ENCODE measurements at regions not wholly inside any gene's neighbourhood (a gene's known extent, or its start where the extent isn't known, plus 50 kb on each side); places are given as distances from the start of the nearest gene placed in this dataset.

GRCh38 chrX:40169193-40170101 lies 71.7 kb upstream of the BCOR start:
- Histone ChIP-seq H3K27me3 (ENCODE audit: control insufficient read depth in 1 of 2, insufficient read depth in 2 of 2, low read length in 2 of 2) (no peaks in the 10 kb centered on the region), H3K36me3 (ENCODE audit: insufficient read depth, low read length) (no peaks in the 10 kb centered on the region), H3K4me3 (ENCODE audit: low read length) (peak overlapping the region; percentile 73), H3K9me3 (ENCODE audit: control insufficient read depth in 1 of 2, insufficient read depth in 1 of 2, low read length in 2 of 2) (no peaks in the 10 kb centered on the region), H3K27ac (ENCODE audit: low read depth in 1 of 2, low read length in 2 of 2) (peak overlapping the region; percentile 75 to 96), H3K4me1 (ENCODE audit: insufficient read depth, low read length) (peaks cover 77% of the 10 kb centered on the region)
- ChIA-PET CTCF (interaction anchor here (0.7 to 1.4 kb wide), 2 partner anchors 17 to 24 kb away, joined by 3 to 5 read pairs; no protein-coding TSS in a partner anchor), POLR2A (interaction anchor here (0.9 to 11.4 kb wide), 21 partner anchors 8 to 397 kb away, joined by 3 to 236 read pairs (median 4); partner anchors contain the start of gene BCOR)
- H3K4me3 Mint-ChIP-seq: peak overlapping the region; percentile 90
- H3K4me1 Mint-ChIP-seq (ENCODE audit: low read depth): peaks cover 57% of the 10 kb centered on the region
- TF ChIP-seq, protein P1, sequence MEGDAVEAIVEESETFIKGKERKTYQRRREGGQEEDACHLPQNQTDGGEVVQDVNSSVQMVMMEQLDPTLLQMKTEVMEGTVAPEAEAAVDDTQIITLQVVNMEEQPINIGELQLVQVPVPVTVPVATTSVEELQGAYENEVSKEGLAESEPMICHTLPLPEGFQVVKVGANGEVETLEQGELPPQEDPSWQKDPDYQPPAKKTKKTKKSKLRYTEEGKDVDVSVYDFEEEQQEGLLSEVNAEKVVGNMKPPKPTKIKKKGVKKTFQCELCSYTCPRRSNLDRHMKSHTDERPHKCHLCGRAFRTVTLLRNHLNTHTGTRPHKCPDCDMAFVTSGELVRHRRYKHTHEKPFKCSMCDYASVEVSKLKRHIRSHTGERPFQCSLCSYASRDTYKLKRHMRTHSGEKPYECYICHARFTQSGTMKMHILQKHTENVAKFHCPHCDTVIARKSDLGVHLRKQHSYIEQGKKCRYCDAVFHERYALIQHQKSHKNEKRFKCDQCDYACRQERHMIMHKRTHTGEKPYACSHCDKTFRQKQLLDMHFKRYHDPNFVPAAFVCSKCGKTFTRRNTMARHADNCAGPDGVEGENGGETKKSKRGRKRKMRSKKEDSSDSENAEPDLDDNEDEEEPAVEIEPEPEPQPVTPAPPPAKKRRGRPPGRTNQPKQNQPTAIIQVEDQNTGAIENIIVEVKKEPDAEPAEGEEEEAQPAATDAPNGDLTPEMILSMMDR (IDR thresholded peaks at IDR 0.05): peak; percentile 28
- peak overlapping the region; percentile 100 for H3K27ac Mint-ChIP-seq
- no peaks in the 10 kb centered on the region for H3K9me3 Mint-ChIP-seq
- ATAC-seq (ENCODE audit: poor library complexity) (peak; percentile 65), DNase-seq (peak; percentile 64 to 91 (median 78))
- H3K36me3 Mint-ChIP-seq (ENCODE audit: low read depth): peaks cover 4% of the 10 kb centered on the region
- intact Hi-C loops (cut with DNase I, micrococcal nuclease): loop anchor here (5.0 to 10.0 kb wide), 6 partner anchors 72 to 435 kb away; partner anchors contain the start of gene BCOR (in 1 of the 2)
- no peaks in the 10 kb centered on the region for H3K27me3 Mint-ChIP-seq

DNA sequence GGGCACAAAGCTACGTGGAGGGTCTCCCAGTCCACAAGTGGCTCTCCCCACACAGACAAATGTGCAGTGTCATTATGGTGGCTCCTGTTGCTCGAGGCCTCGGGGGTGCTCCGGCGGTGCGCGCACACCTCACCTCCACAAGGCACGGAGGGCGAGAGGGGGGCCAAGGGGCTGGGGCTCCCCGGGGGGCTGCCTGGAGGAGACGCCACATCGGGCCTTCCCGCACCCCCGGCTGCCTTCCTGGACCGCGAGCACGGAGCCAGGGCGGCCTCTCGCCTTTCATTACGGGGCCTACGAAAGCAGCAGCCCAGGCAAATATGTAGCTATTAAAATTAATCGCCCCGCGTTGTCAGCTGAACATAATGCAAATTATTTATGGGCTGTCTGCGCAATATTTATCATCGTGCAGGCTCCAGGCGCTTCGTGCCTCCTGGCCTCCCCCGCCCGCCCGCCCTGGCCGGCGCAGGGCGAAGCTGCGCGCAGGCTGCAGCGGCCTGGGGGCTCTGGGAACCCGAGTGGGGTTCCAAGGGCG lies 70.8 kb upstream of the BCOR start:
- peak overlapping the region; percentile 100 for H3K27ac Mint-ChIP-seq
- no peaks in the 10 kb centered on the region for H3K36me3 ChIP-seq (ENCODE audit: insufficient read depth, low read length)
- TF ChIP-seq, protein P1 (IDR thresholded peaks at IDR 0.05): no peak
- peak overlapping the region in 1 of 2 donors; percentile 46 for H3K27ac ChIP-seq (ENCODE audit: low read depth in 1 of 2, low read length in 2 of 2)
- peak overlapping the region; percentile 55 for H3K4me3 ChIP-seq (ENCODE audit: low read length)
- no peaks in the 10 kb centered on the region for H3K27me3 Mint-ChIP-seq
- H3K36me3 Mint-ChIP-seq (ENCODE audit: low read depth): no peaks in the 10 kb centered on the region
- H3K27me3 ChIP-seq (ENCODE audit: control insufficient read depth in 1 of 2, insufficient read depth in 2 of 2, low read length in 2 of 2): no peaks in the 10 kb centered on the region
- POLR2A ChIA-PET: interaction anchor here (0.8 to 11.4 kb wide), 15 partner anchors 9 to 394 kb away, joined by 3 to 236 read pairs (median 4); partner anchors contain the start of gene BCOR
- DNase-seq (no peak), ATAC-seq (ENCODE audit: poor library complexity) (no peak)
- peaks cover 48% of the 10 kb centered on the region for H3K4me1 Mint-ChIP-seq (ENCODE audit: low read depth)
- H3K4me3 Mint-ChIP-seq: peak overlapping the region; percentile 93
- H3K9me3 ChIP-seq (ENCODE audit: control insufficient read depth in 1 of 2, insufficient read depth in 1 of 2, low read length in 2 of 2): no peaks in the 10 kb centered on the region
- no peaks in the 10 kb centered on the region for H3K9me3 Mint-ChIP-seq
- peaks cover 68% of the 10 kb centered on the region for H3K4me1 ChIP-seq (ENCODE audit: insufficient read depth, low read length)
- intact Hi-C loops (cut with DNase I, micrococcal nuclease): loop anchor here (5.0 to 10.0 kb wide), 3 partner anchors 156 to 434 kb away; no protein-coding TSS in a partner anchor
- CTCF ChIA-PET: interaction anchor here (1.4 kb wide), 1 partner anchor 16 kb away, joined by 5 read pairs; no protein-coding TSS in a partner anchor

DNA sequence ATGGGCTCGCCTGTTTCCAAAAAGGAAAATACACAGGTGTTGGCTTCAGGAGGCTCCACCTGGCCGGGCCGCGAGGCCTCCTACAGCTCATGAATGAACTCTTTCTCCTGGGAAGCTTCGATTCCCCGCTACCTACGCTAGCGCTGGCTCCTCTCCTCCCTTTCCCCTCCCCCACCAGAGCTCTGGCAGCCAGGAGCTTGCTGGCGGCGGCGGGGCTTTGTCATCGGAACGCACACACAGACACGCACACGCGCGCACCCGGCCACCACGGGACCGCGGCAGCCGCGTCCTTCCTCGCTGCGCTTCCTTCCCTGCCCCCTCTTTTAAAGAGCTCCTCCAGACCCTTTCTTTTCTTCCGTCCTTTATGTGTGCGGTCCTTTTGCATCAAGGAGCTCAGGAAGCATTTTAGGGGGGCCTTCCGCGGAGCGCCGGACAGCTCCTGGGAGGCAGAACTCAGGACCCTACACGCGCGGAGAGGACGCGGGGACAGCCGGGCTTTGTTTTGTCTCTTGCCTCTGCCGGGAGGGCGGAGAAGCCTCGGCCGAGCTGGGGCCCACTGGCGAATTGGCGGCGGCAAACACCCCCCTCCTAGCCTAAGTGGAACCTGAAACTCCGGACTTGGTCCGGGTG lies 70.2 kb upstream of the BCOR start:
- Histone ChIP-seq H3K36me3 (ENCODE audit: insufficient read depth, low read length) (no peaks in the 10 kb centered on the region), H3K4me3 (ENCODE audit: low read length) (peak overlapping the region; percentile 55), H3K4me1 (ENCODE audit: insufficient read depth, low read length) (peaks cover 63% of the 10 kb centered on the region), H3K9me3 (ENCODE audit: control insufficient read depth in 1 of 2, insufficient read depth in 1 of 2, low read length in 2 of 2) (no peaks in the 10 kb centered on the region), H3K27ac (ENCODE audit: low read depth in 1 of 2, low read length in 2 of 2) (peak overlapping the region in 1 of 2 donors; percentile 46), H3K27me3 (ENCODE audit: control insufficient read depth in 1 of 2, insufficient read depth in 2 of 2, low read length in 2 of 2) (no peaks in the 10 kb centered on the region)
- Mint-ChIP-seq H3K36me3 (ENCODE audit: low read depth) (no peaks in the 10 kb centered on the region), H3K4me1 (ENCODE audit: low read depth) (peaks cover 43% of the 10 kb centered on the region), H3K27me3 (no peaks in the 10 kb centered on the region), H3K27ac (peak overlapping the region; percentile 90), H3K4me3 (peak overlapping the region; percentile 93), H3K9me3 (no peaks in the 10 kb centered on the region)
- DNase-seq (peak in 3 of 14 experiments; percentile 53 to 65 (median 62)), ATAC-seq (ENCODE audit: poor library complexity) (no peak)
- POLR2A ChIA-PET: interaction anchor here (0.8 to 11.4 kb wide), 11 partner anchors 9 to 393 kb away, joined by 3 to 236 read pairs (median 7); partner anchors contain the start of gene BCOR
- intact Hi-C loops (cut with DNase I, micrococcal nuclease): loop anchor here (5.0 to 10.0 kb wide), 3 partner anchors 156 to 433 kb away; no protein-coding TSS in a partner anchor
- TF ChIP-seq, protein P1 (IDR thresholded peaks at IDR 0.05): no peak
- CTCF ChIA-PET: no interaction called here
